OCI-LY3 (cell line): ENCODE measurements at regions not wholly inside any gene's neighbourhood (a gene's known extent, or its start where the extent isn't known, plus 50 kb on each side); places are given as distances from the start of the nearest gene placed in this dataset.
"Not testable (repeated sequence)": the region's sequence is repeated elsewhere in the genome, so short reads cannot be mapped to it uniquely, and the experiment has no call there.

Experiments
- H2AFZ ChIP-seq: fragments of 200-600, 300-600 bp; shearing (Covaris generic); 2 replicates; pipeline ENCODE4 v1.6.0; 2014; ENCODE audit warnings: antibody characterized with exemption, low read depth, low read length
- H3K27ac ChIP-seq: fragments of 200-600, 300-600 bp; sonication (generic); 2 replicates; pipeline ENCODE4 v1.5.1; 2014; ENCODE audit warnings: mild to moderate bottlenecking, low read length, moderate library complexity, mixed read lengths
- H3K27me3 ChIP-seq: fragments of 200-600, 300-600 bp; sonication (generic); 2 replicates; pipeline ENCODE4 v1.6.1; 2014; ENCODE audit warnings: low read depth, low read length, mixed read lengths
- H3K36me3 ChIP-seq: fragments of 200-600, 300-600 bp; sonication (generic); replicated peaks from 2 replicates; pipeline ENCODE3; 2014; ENCODE audit warnings: low read depth, low read length, mixed read lengths
- H3K4me1 ChIP-seq: fragments of 300-600, 200-600 bp; sonication (generic); 2 replicates; pipeline ENCODE4 v1.6.1; 2014; ENCODE audit warnings: low read length, mixed read lengths
- H3K4me2 ChIP-seq: fragments of 200-600, 300-600 bp; sonication (generic); 2 replicates; pipeline ENCODE4 v1.6.1; 2014; ENCODE audit warnings: low read length, mixed read lengths
- H3K4me3 ChIP-seq: fragments of 300-600, 200-600 bp; sonication (generic); 2 replicates; pipeline ENCODE4 v1.5.1; 2014; ENCODE audit warnings: antibody characterized with exemption, mild to moderate bottlenecking, low read length, moderate library complexity
- H3K79me2 ChIP-seq: fragments of 300-600, 200-600 bp; shearing (Covaris generic); 2 replicates; pipeline ENCODE4 v1.6.1; 2014; ENCODE audit warnings: mild to moderate bottlenecking, low read length, mixed read lengths
- H3K9ac ChIP-seq: fragments of 300-600, 200-600 bp; shearing (Covaris generic); 2 replicates; pipeline ENCODE4 v1.6.0; 2014; ENCODE audit warnings: mild to moderate bottlenecking, low read length, moderate library complexity
- H3K9me3 ChIP-seq: fragments of 200-600, 300-600 bp; shearing (Covaris generic); 2 replicates; pipeline ENCODE4 v1.6.1; 2014; ENCODE audit warnings: low read length, mixed read lengths; ENCODE audit not compliant: insufficient read depth
- H4K20me1 ChIP-seq: fragments of 200-600, 300-600 bp; sonication (generic); 2 replicates; pipeline ENCODE4 v1.6.1; 2016; ENCODE audit warnings: low read length, mixed read lengths; ENCODE audit not compliant: insufficient read depth
- CTCF ChIP-seq: fragments of 200-600, 300-600 bp; sonication (generic); IDR thresholded peaks from 2 replicates; pipeline ENCODE4 v1.5.1; 2014; ENCODE audit warnings: antibody characterized with exemption, low read length, low read depth
- EZH2phosphoT487 ChIP-seq: fragments of 200-600 bp; shearing (Covaris generic); IDR thresholded peaks from 2 replicates; pipeline ENCODE4 v1.6.1; 2018; ENCODE audit warnings: antibody characterized with exemption, mixed run types, low read depth

DNA sequence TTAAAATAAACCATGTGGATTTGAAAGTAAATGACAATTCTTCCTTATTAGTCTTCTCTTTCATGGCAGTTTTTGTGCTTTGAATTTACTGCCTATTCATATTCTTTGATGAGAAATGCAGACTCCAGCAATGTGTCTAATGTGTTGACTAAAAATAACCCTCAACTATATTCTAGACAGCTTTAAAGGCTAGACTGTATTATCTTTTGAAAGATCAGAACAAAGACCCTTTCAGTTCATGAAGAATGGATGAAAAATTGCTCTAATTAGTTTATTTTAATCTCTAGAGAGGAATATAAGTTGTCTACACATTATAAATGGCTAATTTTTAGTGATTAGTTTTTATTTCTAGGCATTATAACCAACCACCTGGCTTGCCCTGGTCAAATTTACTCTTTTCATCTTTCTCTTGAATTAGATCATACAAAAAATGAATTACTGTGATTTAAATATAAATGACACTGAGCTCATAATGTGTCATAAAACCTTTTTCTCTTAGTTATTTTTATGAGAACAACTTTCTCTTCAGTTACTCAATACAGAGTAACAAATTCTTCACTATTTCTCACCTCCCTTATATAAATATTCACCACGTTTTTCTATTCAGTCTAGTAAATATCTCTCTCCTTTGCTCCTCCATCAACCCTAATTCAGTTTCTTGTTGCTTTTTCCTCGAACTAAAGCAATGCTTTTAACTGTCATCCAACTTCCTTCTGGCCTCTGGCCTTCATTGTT, 428.5 kb upstream of the TMPRSS15 start:
- Histone ChIP-seq H4K20me1 (no peaks in the 10 kb centered on the region), H3K27ac (no peak overlapping the region), H3K4me3 (no peak overlapping the region)

DNA sequence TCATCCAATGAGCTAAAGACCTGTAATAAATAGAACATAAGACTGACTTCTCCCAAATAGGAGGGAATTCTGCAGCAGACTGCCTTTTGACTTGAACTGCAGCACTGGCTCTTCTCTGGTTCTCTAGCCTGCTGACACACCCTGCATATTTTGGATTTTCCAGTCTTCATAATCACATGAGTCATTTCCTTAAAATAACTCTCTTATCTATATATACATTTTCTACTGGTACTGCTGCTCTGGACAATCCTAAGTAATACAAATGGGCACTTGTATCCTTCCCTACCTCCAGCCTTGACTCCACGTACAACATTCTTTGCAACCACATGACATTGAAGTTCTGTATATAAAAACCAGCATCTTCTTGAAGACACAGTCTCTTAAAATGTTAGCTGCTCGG, 429.4 kb upstream of the TMPRSS15 start:
- Histone ChIP-seq H3K27ac (no peak overlapping the region), H2AFZ (no peak overlapping the region), H3K4me2 (no peak overlapping the region)

More for the DNA sequence above, 428.5 kb upstream of the TMPRSS15 start:
- H3K27me3 ChIP-seq = no peaks in the 10 kb centered on the region
- no peaks in the 10 kb centered on the region for H3K9me3 ChIP-seq
- H3K4me1 ChIP-seq = no peaks in the 10 kb centered on the region
- H3K36me3 ChIP-seq = no peaks in the 10 kb centered on the region
- no peak overlapping the region for H3K4me2 ChIP-seq
- no peak overlapping the region for H3K9ac ChIP-seq
- no peaks in the 10 kb centered on the region for H3K79me2 ChIP-seq
- H2AFZ ChIP-seq = no peak overlapping the region
- TF ChIP-seq EZH2phosphoT487 (no peak), CTCF (no peak)

GRCh38 chr21:18834121-18834520, 430.5 kb upstream of the TMPRSS15 start:
- not testable (repeated sequence) for H2AFZ ChIP-seq, H4K20me1 ChIP-seq, H3K4me1 ChIP-seq, H3K79me2 ChIP-seq, H3K4me3 ChIP-seq, H3K27ac ChIP-seq, H3K36me3 ChIP-seq, H3K9ac ChIP-seq, H3K4me2 ChIP-seq, H3K9me3 ChIP-seq, H3K27me3 ChIP-seq

More for the DNA sequence above, 429.4 kb upstream of the TMPRSS15 start:
- H3K79me2 ChIP-seq = no peaks in the 10 kb centered on the region
- no peaks in the 10 kb centered on the region for H3K4me1 ChIP-seq
- no peak overlapping the region for H3K4me3 ChIP-seq
- no peak overlapping the region for H3K9ac ChIP-seq
- no peaks in the 10 kb centered on the region for H3K9me3 ChIP-seq
- TF ChIP-seq EZH2phosphoT487 (no peak), CTCF (no peak)
- H4K20me1 ChIP-seq = no peaks in the 10 kb centered on the region
- no peaks in the 10 kb centered on the region for H3K27me3 ChIP-seq
- no peaks in the 10 kb centered on the region for H3K36me3 ChIP-seq

- H3K4me2 ChIP-seq = no peak overlapping the region
- peak overlapping the region; percentile 86; the same call in 1 of the 2 replicates for H2AFZ ChIP-seq
- H3K4me3 ChIP-seq = no peak overlapping the region
- H3K79me2 ChIP-seq = no peaks in the 10 kb centered on the region
- TF ChIP-seq EZH2phosphoT487 (no peak), CTCF (peak; percentile 41)
- H3K9me3 ChIP-seq = no peaks in the 10 kb centered on the region
- H3K27me3 ChIP-seq = no peaks in the 10 kb centered on the region
- H3K4me1 ChIP-seq = peaks cover 3% of the 10 kb centered on the region; the same call in 1 of the 2 replicates
- no peak overlapping the region for H3K9ac ChIP-seq
- H3K27ac ChIP-seq = no peak overlapping the region
- no peaks in the 10 kb centered on the region for H3K36me3 ChIP-seq
- no peaks in the 10 kb centered on the region for H4K20me1 ChIP-seq
These were observed 436.7 kb upstream of the TMPRSS15 start for GRCh38 chr21:18840239-18840638.

DNA sequence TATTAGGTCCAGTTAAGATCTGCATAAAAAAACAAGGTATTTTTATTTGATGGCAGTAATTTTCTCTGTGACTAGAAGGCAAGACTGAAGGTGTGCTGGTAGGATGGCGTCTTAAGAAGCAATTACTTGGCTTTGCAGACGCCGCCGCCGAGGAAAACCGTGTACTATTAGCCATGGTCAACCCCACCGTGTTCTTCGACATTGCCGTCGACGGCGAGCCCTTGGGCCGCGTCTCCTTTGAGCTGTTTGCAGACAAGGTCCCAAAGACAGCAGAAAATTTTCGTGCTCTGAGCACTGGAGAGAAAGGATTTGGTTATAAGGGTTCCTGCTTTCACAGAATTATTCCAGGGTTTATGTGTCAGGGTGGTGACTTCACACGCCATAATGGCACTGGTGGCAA, 454.0 kb upstream of the TMPRSS15 start:
- H3K27ac ChIP-seq, H3K4me2 ChIP-seq, H3K9ac ChIP-seq, H3K4me1 ChIP-seq, H3K79me2 ChIP-seq, H3K9me3 ChIP-seq, H3K36me3 ChIP-seq, H3K4me3 ChIP-seq, H3K27me3 ChIP-seq, H2AFZ ChIP-seq, H4K20me1 ChIP-seq: not testable (repeated sequence)
